Fibroblast of the aortic adventitia (primary cell): ENCODE measurements at regions not wholly inside any gene's neighbourhood (a gene's known extent, or its start where the extent isn't known, plus 50 kb on each side); places are given as distances from the start of the nearest gene placed in this dataset.

Source experiments
- DNase-seq: peaks from one replicate; pipeline ENCODE4 v3.0.0-alpha.2; 2010; ENCODE audit warnings: low read depth
- H3K4me3 ChIP-seq: 2 replicates; pipeline ENCODE4 v1.5.1; 2011; ENCODE audit warnings: low read depth, mild to moderate bottlenecking, control low read depth, low read length, moderate library complexity
- CTCF ChIP-seq: IDR thresholded peaks from 2 replicates; pipeline ENCODE4 v1.5.1; 2011; ENCODE audit warnings: mild to moderate bottlenecking, low read length, control low read depth, inconsistent platforms; ENCODE audit not compliant: insufficient read depth

- DNase-seq = no peak
- H3K4me3 ChIP-seq = no peak overlapping the region
- no peak for TF ChIP-seq CTCF
Observed at GRCh38 chr5:63894690-63895089, 67.6 kb downstream of the HTR1A start.

DNA sequence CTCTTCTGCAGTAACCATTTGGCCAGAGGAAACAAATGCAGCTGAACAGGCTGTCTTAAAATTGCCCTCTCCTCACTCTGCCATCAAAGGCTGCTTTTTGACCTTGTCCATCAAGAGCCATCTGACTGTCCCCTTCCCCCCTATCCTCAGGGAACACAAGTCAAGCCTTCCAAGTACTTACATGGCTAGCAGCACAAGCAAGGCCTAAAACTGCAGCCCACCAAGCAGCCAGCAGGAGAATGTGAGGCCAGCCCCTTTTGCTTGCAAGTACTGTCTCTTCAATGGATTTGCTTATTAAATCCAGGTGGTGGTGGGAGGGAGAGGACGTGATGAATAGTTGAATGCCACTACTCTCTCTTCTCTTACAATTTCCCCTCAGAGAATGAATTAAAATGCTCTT, 83.5 kb downstream of the HTR1A start:
- no peak for DNase-seq
- no peak overlapping the region for H3K4me3 ChIP-seq
- TF ChIP-seq CTCF = no peak

DNA sequence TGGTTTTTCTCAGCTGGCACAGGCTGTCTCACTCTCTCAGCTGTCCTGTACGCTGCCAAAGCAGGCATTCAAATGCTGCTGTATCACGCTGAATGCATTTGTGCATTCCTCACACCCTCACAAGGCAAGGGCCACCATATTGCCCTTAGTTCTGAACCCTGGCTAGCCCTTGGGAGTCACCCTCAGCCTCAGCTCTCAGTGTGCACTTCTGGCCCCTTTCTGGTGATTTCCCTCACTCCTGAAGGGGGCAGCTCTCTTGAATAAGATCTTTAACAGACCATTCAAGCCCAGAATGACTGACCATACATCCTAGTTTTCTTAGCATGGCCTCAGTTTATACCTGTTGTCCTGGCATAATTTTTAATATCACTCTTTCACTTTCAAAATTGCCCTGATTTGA, 84.3 kb downstream of the HTR1A start:
- TF ChIP-seq CTCF = no peak
- DNase-seq = no peak
- no peak overlapping the region for H3K4me3 ChIP-seq

GRCh38 chr5:63860379-63860778, 101.9 kb downstream of the HTR1A start:
- TF ChIP-seq CTCF = no peak
- no peak overlapping the region for H3K4me3 ChIP-seq
- DNase-seq = no peak

DNA sequence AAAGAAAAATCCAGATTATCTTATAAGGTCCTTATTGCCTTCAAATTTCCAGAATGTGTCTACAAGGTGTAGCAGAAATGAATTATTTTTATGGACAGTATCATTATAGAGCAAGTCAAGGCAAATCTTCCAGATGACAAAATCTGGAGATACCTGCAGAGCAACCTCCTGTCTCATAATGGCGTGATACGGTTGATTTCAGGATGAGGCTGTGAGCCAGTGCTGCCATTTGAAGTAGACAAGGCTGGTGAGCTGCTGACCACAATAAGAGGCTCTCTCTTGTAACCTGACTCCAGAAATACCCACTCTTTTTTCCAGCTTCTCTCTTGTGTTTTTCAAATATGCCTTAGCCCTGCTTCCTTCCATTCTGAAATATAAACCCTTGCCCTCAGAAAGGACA, 108.2 kb downstream of the HTR1A start:
- no peak overlapping the region for H3K4me3 ChIP-seq
- no peak for DNase-seq
- no peak for TF ChIP-seq CTCF

- no peak overlapping the region for H3K4me3 ChIP-seq
- no peak for DNase-seq
- no peak for TF ChIP-seq CTCF
Observed at GRCh38 chr5:63843190-63843589, 119.1 kb downstream of the HTR1A start.

DNA sequence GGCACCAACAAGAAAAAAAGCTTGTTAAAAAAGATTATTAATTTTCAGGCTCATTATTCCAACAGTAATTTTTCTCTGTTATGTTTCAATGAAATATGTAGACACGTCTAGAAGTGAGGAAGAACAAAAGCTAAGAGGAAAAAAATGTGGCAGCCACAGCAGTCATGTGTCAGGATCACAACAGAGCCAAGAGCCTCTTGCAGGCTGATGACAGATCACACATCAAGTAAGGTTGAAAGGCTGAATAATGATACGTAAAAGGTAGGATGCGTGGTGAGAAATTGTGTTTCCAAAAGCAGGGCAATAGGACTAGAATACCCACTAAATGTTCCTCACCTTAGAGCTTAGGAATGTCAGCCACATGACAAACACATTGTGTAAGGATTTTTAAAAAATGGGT, 124.8 kb downstream of the HTR1A start:
- no peak for TF ChIP-seq CTCF
- no peak for DNase-seq

More for the DNA sequence above, 124.8 kb downstream of the HTR1A start:
- no peak overlapping the region for H3K4me3 ChIP-seq
